ENCODE measurements at regions not wholly inside any gene's neighbourhood (a gene's known extent, or its start where the extent isn't known, plus 50 kb on each side); places are given as distances from the start of the nearest gene placed in this dataset.

GRCh38 chr12:4210183-4210582 is 63.4 kb upstream of the CCND2 start:
- no peaks in the 10 kb centered on the region for H3K4me1 ChIP-seq
- DNase-seq (ENCODE audit: low spot score in 2 of 2) = no peak
- no peak for TF ChIP-seq POLR2A (IDR thresholded peaks at IDR 0.05)
- TF ChIP-seq EP300 (IDR thresholded peaks at IDR 0.05) = no peak
- TF ChIP-seq CTCF (IDR thresholded peaks at IDR 0.05) = no peak
- TF ChIP-seq POLR2AphosphoS5 (IDR thresholded peaks at IDR 0.05) = no peak
- no peaks in the 10 kb centered on the region for H3K9me3 ChIP-seq
- H3K27me3 ChIP-seq = peaks cover 31% of the 10 kb centered on the region
- no peaks in the 10 kb centered on the region for H3K36me3 ChIP-seq
- WGBS = 85% methylated on average over 4 of the region's 4 CpGs
- no peak overlapping the region for H3K27ac ChIP-seq
- no peak overlapping the region for H3K4me3 ChIP-seq

GRCh38 chr12:4206470-4206869 is 67.1 kb upstream of the CCND2 start:
- H3K27me3 ChIP-seq = peaks cover 21% of the 10 kb centered on the region
- no peaks in the 10 kb centered on the region for H3K36me3 ChIP-seq
- no peaks in the 10 kb centered on the region for H3K9me3 ChIP-seq
- DNase-seq (ENCODE audit: low spot score in 2 of 2) = no peak
- no peak for TF ChIP-seq EP300 (IDR thresholded peaks at IDR 0.05)
- no peak for TF ChIP-seq POLR2AphosphoS5 (IDR thresholded peaks at IDR 0.05)
- TF ChIP-seq POLR2A (IDR thresholded peaks at IDR 0.05) = no peak
- TF ChIP-seq CTCF (IDR thresholded peaks at IDR 0.05) = no peak
- 84% methylated on average over 9 of the region's 9 CpGs for WGBS
- no peak overlapping the region for H3K4me3 ChIP-seq
- H3K27ac ChIP-seq = no peak overlapping the region
- H3K4me1 ChIP-seq = no peaks in the 10 kb centered on the region

- TF ChIP-seq CTCF (IDR thresholded peaks at IDR 0.05) (no peak), EP300 (IDR thresholded peaks at IDR 0.05) (no peak), POLR2AphosphoS5 (IDR thresholded peaks at IDR 0.05) (no peak), POLR2A (IDR thresholded peaks at IDR 0.05) (no peak)
- Histone ChIP-seq H3K9me3 (no peaks in the 10 kb centered on the region), H3K36me3 (no peaks in the 10 kb centered on the region), H3K27me3 (peaks cover 25% of the 10 kb centered on the region), H3K4me3 (no peak overlapping the region), H3K27ac (no peak overlapping the region), H3K4me1 (no peaks in the 10 kb centered on the region)
- DNase-seq (ENCODE audit: low spot score in 2 of 2) = no peak
- WGBS = 65% methylated on average over 3 of the region's 3 CpGs
Measured at GRCh38 chr12:4203772-4204376, 69.7 kb upstream of the CCND2 start.

- no peak overlapping the region for H3K4me3 ChIP-seq
- no peak for TF ChIP-seq POLR2AphosphoS5 (IDR thresholded peaks at IDR 0.05)
- TF ChIP-seq EP300 (IDR thresholded peaks at IDR 0.05) = no peak
- no peak for TF ChIP-seq CTCF (IDR thresholded peaks at IDR 0.05)
- TF ChIP-seq POLR2A (IDR thresholded peaks at IDR 0.05) = no peak
- no peak overlapping the region for H3K27ac ChIP-seq
- DNase-seq (ENCODE audit: low spot score in 2 of 2) = no peak
- no peaks in the 10 kb centered on the region for H3K36me3 ChIP-seq
- 67% methylated on average over 5 of the region's 5 CpGs for WGBS
- H3K27me3 ChIP-seq = peaks cover 28% of the 10 kb centered on the region
- no peaks in the 10 kb centered on the region for H3K4me1 ChIP-seq
- H3K9me3 ChIP-seq = no peaks in the 10 kb centered on the region
Measured at GRCh38 chr12:4202918-4203317, 70.6 kb upstream of the CCND2 start.

GRCh38 chr12:4202487-4202886 is 71.1 kb upstream of the CCND2 start:
- DNase-seq (ENCODE audit: low spot score in 2 of 2) = no peak
- Histone ChIP-seq H3K4me3 (no peak overlapping the region), H3K9me3 (no peaks in the 10 kb centered on the region), H3K27me3 (peaks cover 28% of the 10 kb centered on the region), H3K4me1 (no peaks in the 10 kb centered on the region), H3K27ac (no peak overlapping the region), H3K36me3 (no peaks in the 10 kb centered on the region)
- TF ChIP-seq EP300 (IDR thresholded peaks at IDR 0.05) = no peak
- no peak for TF ChIP-seq POLR2AphosphoS5 (IDR thresholded peaks at IDR 0.05)
- WGBS = 73% methylated on average over 7 of the region's 7 CpGs

Data from suprapubic skin (tissue), 4 donors.